Peyer's patch (tissue), 4 donors: ENCODE measurements at regions not wholly inside any gene's neighbourhood (a gene's known extent, or its start where the extent isn't known, plus 50 kb on each side); places are given as distances from the start of the nearest gene placed in this dataset.

Experiments
- DNase-seq, 3 donors: peaks; one replicate each; pipeline ENCODE4 v3.0.0-alpha.2; 2017 to 2019
- H3K27ac ChIP-seq, 4 donors: fragments of 200-600 bp; sonication (generic); one replicate each; pipeline ENCODE4 v1.5.1; 2016 to 2019
- H3K27me3 ChIP-seq, 2 donors: fragments of 200-600 bp; sonication (generic); one replicate each; pipeline ENCODE4 v1.5.1; 2019
- H3K36me3 ChIP-seq, 3 donors: fragments of 200-600 bp; sonication (generic); one replicate each; pipeline ENCODE4 v1.5.1; 2016 to 2019
- H3K4me1 ChIP-seq, 4 donors: fragments of 200-600 bp; sonication (generic); one replicate each; pipeline ENCODE4 v1.5.1; 2016 to 2019
- H3K4me3 ChIP-seq, 4 donors: fragments of 200-600 bp; sonication (generic); 1 replicate in 3 of 4; 2 replicates in 1 of 4; pipeline ENCODE4 v1.5.1; 2016 to 2019; ENCODE audit warnings: mild to moderate bottlenecking in 1 of 4
- H3K9me3 ChIP-seq, 4 donors: fragments of 200-600 bp; sonication (generic); one replicate each; pipeline ENCODE4 v1.5.1; 2016 to 2019; ENCODE audit warnings: mild to moderate bottlenecking in 1 of 4
- CTCF ChIP-seq, 6 experiments: fragments of 450-650 bp in 4 of 6; fragments of 200-600 bp in 2 of 6; sonication (generic) in 1 of 6; IDR thresholded peaks; one replicate each; pipeline ENCODE4 v1.5.1; 2017 to 2019; ENCODE audit warnings: antibody characterized with exemption in 6 of 6, mild to moderate bottlenecking in 3 of 6, moderate library complexity in 1 of 6
- POLR2A ChIP-seq, 2 donors: fragments of 450-650 bp; IDR thresholded peaks; one replicate each; pipeline ENCODE4 v1.5.1; 2017; ENCODE audit warnings: antibody characterized with exemption in 2 of 2, mild to moderate bottlenecking in 2 of 2, moderate library complexity in 2 of 2

GRCh38 chr4:34512616-34513015 lies 1731.7 kb downstream of the ARAP2 start:
- no peaks in the 10 kb centered on the region for H3K36me3 ChIP-seq
- no peak for DNase-seq
- H3K9me3 ChIP-seq, result no peaks in the 10 kb centered on the region
- no peak overlapping the region for H3K27ac ChIP-seq
- H3K4me1 ChIP-seq, result no peaks in the 10 kb centered on the region
- H3K4me3 ChIP-seq, result no peak overlapping the region
- TF ChIP-seq CTCF (IDR thresholded peaks at IDR 0.05) (no peak), POLR2A (IDR thresholded peaks at IDR 0.05) (no peak)
- no peaks in the 10 kb centered on the region for H3K27me3 ChIP-seq

- Histone ChIP-seq H3K36me3 (no peaks in the 10 kb centered on the region), H3K9me3 (no peaks in the 10 kb centered on the region), H3K4me1 (no peaks in the 10 kb centered on the region), H3K27me3 (no peaks in the 10 kb centered on the region), H3K27ac (no peak overlapping the region), H3K4me3 (no peak overlapping the region)
- TF ChIP-seq POLR2A (IDR thresholded peaks at IDR 0.05) (no peak), CTCF (IDR thresholded peaks at IDR 0.05) (no peak)
- DNase-seq, result no peak
Observed at GRCh38 chr4:34516524-34516923, 1727.8 kb downstream of the ARAP2 start.

GRCh38 chr4:34534916-34535315 lies 1709.4 kb downstream of the ARAP2 start:
- no peaks in the 10 kb centered on the region for H3K36me3 ChIP-seq
- no peaks in the 10 kb centered on the region for H3K4me1 ChIP-seq
- DNase-seq, result no peak
- no peaks in the 10 kb centered on the region for H3K9me3 ChIP-seq
- H3K27me3 ChIP-seq, result no peaks in the 10 kb centered on the region
- H3K27ac ChIP-seq, result no peak overlapping the region
- H3K4me3 ChIP-seq, result no peak overlapping the region
- TF ChIP-seq CTCF (IDR thresholded peaks at IDR 0.05), result no peak
- TF ChIP-seq POLR2A (IDR thresholded peaks at IDR 0.05), result no peak

- TF ChIP-seq CTCF (IDR thresholded peaks at IDR 0.05), result no peak
- no peak for TF ChIP-seq POLR2A (IDR thresholded peaks at IDR 0.05)
- Histone ChIP-seq H3K27me3 (no peaks in the 10 kb centered on the region), H3K9me3 (no peaks in the 10 kb centered on the region), H3K4me3 (no peak overlapping the region), H3K27ac (no peak overlapping the region), H3K36me3 (no peaks in the 10 kb centered on the region), H3K4me1 (no peaks in the 10 kb centered on the region)
- no peak for DNase-seq
Observed at GRCh38 chr4:34566091-34566490, 1678.2 kb downstream of the ARAP2 start.

DNA sequence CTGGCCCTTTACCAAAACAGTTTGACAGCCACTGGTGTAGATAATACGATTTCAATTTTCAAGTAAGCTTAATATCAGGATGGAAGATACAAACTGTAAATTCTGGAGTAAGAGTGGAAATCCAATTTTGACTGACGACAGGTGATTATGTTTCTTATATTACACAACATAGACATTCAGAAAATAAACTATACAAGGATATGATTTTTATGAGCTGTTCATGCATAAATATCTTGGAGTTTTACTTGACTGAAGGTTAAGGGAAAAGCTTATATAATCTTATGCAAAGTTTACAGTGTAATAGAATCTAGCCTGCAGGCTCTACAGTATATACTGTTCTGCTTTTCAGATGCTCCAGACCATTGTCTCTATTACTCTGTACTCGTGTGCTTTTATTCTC lies 1672.3 kb downstream of the ARAP2 start:
- no peak for DNase-seq
- no peaks in the 10 kb centered on the region for H3K27me3 ChIP-seq
- TF ChIP-seq POLR2A (IDR thresholded peaks at IDR 0.05) (no peak), CTCF (IDR thresholded peaks at IDR 0.05) (no peak)
- H3K9me3 ChIP-seq, result no peaks in the 10 kb centered on the region
- H3K4me3 ChIP-seq, result no peak overlapping the region
- H3K27ac ChIP-seq, result no peak overlapping the region
- H3K4me1 ChIP-seq, result no peaks in the 10 kb centered on the region
- H3K36me3 ChIP-seq, result no peaks in the 10 kb centered on the region

DNA sequence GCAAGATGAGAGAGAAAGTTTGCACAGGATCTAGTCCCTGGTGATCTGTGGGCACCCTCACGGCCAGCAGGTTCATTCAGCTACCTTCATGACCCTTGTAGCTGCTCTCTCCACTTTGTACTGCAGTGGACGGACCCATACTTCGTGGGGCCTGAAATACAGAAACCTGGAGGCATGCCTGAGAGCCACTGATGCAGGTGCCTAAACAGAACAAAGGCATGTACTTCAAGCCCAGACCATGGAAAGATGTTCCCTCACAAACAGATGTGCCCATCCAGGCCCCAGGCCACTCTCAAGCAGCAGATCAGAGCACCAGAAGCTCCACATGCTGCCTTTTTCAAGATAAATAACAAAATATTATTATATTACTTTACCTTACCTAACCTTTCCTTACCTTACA lies 1629.0 kb downstream of the ARAP2 start:
- H3K36me3 ChIP-seq, result no peaks in the 10 kb centered on the region
- no peak for TF ChIP-seq POLR2A (IDR thresholded peaks at IDR 0.05)
- no peaks in the 10 kb centered on the region for H3K4me1 ChIP-seq

More for the DNA sequence above, 1629.0 kb downstream of the ARAP2 start:
- no peak overlapping the region for H3K4me3 ChIP-seq
- no peaks in the 10 kb centered on the region for H3K9me3 ChIP-seq
- H3K27me3 ChIP-seq, result no peaks in the 10 kb centered on the region
- no peak for DNase-seq
- H3K27ac ChIP-seq, result no peak overlapping the region
